DMS53 treated with DMSO at 0.1 percent for 48 hours (cell line): ENCODE measurements at regions not wholly inside any gene's neighbourhood (a gene's known extent, or its start where the extent isn't known, plus 50 kb on each side); places are given as distances from the start of the nearest gene placed in this dataset.

Experiments used
- DNase-seq: peaks from one replicate; lab custom pipeline; 2025; ENCODE audit not compliant: unreplicated experiment; lab: John Stamatoyannopoulos, UW

- no peak for DNase-seq
Observed at GRCh38 chr10:81009296-81009695, 471.6 kb downstream of the SH2D4B start.

- DNase-seq = no peak
Observed at GRCh38 chr10:81013771-81014170, 476.1 kb downstream of the SH2D4B start.

- peak; percentile 47 for DNase-seq
Observed at GRCh38 chr10:81019029-81019890, 481.6 kb downstream of the SH2D4B start.

GRCh38 chr10:81021428-81022129 lies 483.9 kb downstream of the SH2D4B start:
- DNase-seq = no peak

GRCh38 chr10:81026591-81026990 lies 488.9 kb downstream of the SH2D4B start:
- no peak for DNase-seq

- DNase-seq = no peak
Observed at GRCh38 chr10:81027223-81027622, 489.5 kb downstream of the SH2D4B start.

- no peak for DNase-seq
Observed at GRCh38 chr10:81027706-81028105, 490.0 kb downstream of the SH2D4B start.

GRCh38 chr10:81031774-81032173 lies 494.1 kb downstream of the SH2D4B start:
- no peak for DNase-seq

GRCh38 chr10:81034383-81034782 lies 496.7 kb downstream of the SH2D4B start:
- no peak for DNase-seq

GRCh38 chr10:81036257-81036656 lies 498.6 kb downstream of the SH2D4B start:
- DNase-seq = no peak

- no peak for DNase-seq
Observed at GRCh38 chr10:81040031-81040430, 502.3 kb downstream of the SH2D4B start.

GRCh38 chr10:81040940-81041339 lies 503.2 kb downstream of the SH2D4B start:
- DNase-seq = no peak

- no peak for DNase-seq
Observed at GRCh38 chr10:81042647-81043046, 504.9 kb downstream of the SH2D4B start.

- DNase-seq = no peak
Observed at GRCh38 chr10:81065474-81065873, 527.8 kb downstream of the SH2D4B start.

GRCh38 chr10:81068460-81068859 lies 530.8 kb downstream of the SH2D4B start:
- DNase-seq = no peak

GRCh38 chr10:81071087-81071796 lies 533.5 kb downstream of the SH2D4B start:
- DNase-seq = no peak

- DNase-seq = no peak
Observed at GRCh38 chr10:81073155-81073554, 535.5 kb downstream of the SH2D4B start.

- DNase-seq = peak; percentile 2
Observed at GRCh38 chr10:81081887-81082620, 544.4 kb downstream of the SH2D4B start.

- DNase-seq = no peak
Observed at GRCh38 chr10:81082621-81083376, 545.1 kb downstream of the SH2D4B start.

- no peak for DNase-seq
Observed at GRCh38 chr10:81093056-81093455, 555.4 kb downstream of the SH2D4B start.
